ENCODE measurements at regions not wholly inside any gene's neighbourhood (a gene's known extent, or its start where the extent isn't known, plus 50 kb on each side); places are given as distances from the start of the nearest gene placed in this dataset.
"Not testable (repeated sequence)": the region's sequence is repeated elsewhere in the genome, so short reads cannot be mapped to it uniquely, and the experiment has no call there.

- DNase-seq = peak in 1 of 2 donors; percentile 64
- H3K27ac ChIP-seq = peak overlapping the region in 1 of 5 donors; percentile 18
- intact Hi-C loops (cut with DNase I; ENCODE audit: low total_unique reads) = no loop called here
- H3K4me1 ChIP-seq = peaks cover 0 to 8% (median 2%) of the 10 kb centered on the region in 4 donors
- H3K9me3 ChIP-seq = no peaks in the 10 kb centered on the region
- 59 to 72% (median 67%) methylated on average over 18 to 27 of the region's 27 CpGs for WGBS, 5 donors
- H3K27me3 ChIP-seq = no peaks in the 10 kb centered on the region
- H3K4me3 ChIP-seq = no peak overlapping the region
- H3K36me3 ChIP-seq = no peaks in the 10 kb centered on the region
- TF ChIP-seq CTCF (IDR thresholded peaks at IDR 0.05) (no peak), EP300 (IDR thresholded peaks at IDR 0.05) (no peak), POLR2AphosphoS5 (IDR thresholded peaks at IDR 0.05) (peak in 1 of 3 donors; percentile 13), POLR2A (IDR thresholded peaks at IDR 0.05) (no peak)
These were observed 112.0 kb upstream of the NDUFV2 start for GRCh38 chr18:8990276-8991031.

GRCh38 chr18:8991155-8991554 lies 111.3 kb upstream of the NDUFV2 start:
- H3K27ac ChIP-seq = peak overlapping the region in 1 of 5 donors; percentile 18
- H3K27me3 ChIP-seq = no peaks in the 10 kb centered on the region
- no peak overlapping the region for H3K4me3 ChIP-seq
- peaks cover 0 to 8% (median 2%) of the 10 kb centered on the region in 4 donors for H3K4me1 ChIP-seq
- H3K9me3 ChIP-seq = no peaks in the 10 kb centered on the region
- no peak for DNase-seq
- TF ChIP-seq CTCF (IDR thresholded peaks at IDR 0.05) (no peak), POLR2A (IDR thresholded peaks at IDR 0.05) (no peak), POLR2AphosphoS5 (IDR thresholded peaks at IDR 0.05) (no peak), EP300 (IDR thresholded peaks at IDR 0.05) (no peak)
- intact Hi-C loops (cut with DNase I; ENCODE audit: low total_unique reads) = no loop called here
- 69 to 86% (median 71%) methylated on average over 2 of the region's 2 CpGs for WGBS, 5 donors
- H3K36me3 ChIP-seq = no peaks in the 10 kb centered on the region

- intact Hi-C loops (cut with DNase I; ENCODE audit: low total_unique reads) = not testable (repeated sequence)
- WGBS, 5 donors = 92 to 98% (median 97%) methylated on average over 4 of the region's 4 CpGs
These were observed 110.0 kb upstream of the NDUFV2 start for GRCh38 chr18:8992500-8992899.

GRCh38 chr18:8994603-8995002 lies 107.9 kb upstream of the NDUFV2 start:
- WGBS, 5 donors = 36 to 72% (median 45%) methylated on average over 2 of the region's 2 CpGs
- Histone ChIP-seq H3K27ac (no peak overlapping the region), H3K4me3 (no peak overlapping the region), H3K27me3 (no peaks in the 10 kb centered on the region), H3K4me1 (peaks cover 0 to 22% (median 9%) of the 10 kb centered on the region in 4 donors), H3K36me3 (no peaks in the 10 kb centered on the region), H3K9me3 (peaks cover 0 to 6% (median 0%) of the 10 kb centered on the region in 4 donors)
- TF ChIP-seq CTCF (IDR thresholded peaks at IDR 0.05) (no peak), POLR2AphosphoS5 (IDR thresholded peaks at IDR 0.05) (no peak), EP300 (IDR thresholded peaks at IDR 0.05) (no peak), POLR2A (IDR thresholded peaks at IDR 0.05) (no peak)
- no peak for DNase-seq
- intact Hi-C loops (cut with DNase I; ENCODE audit: low total_unique reads) = no loop called here

More at GRCh38 chr18:8992500-8992899, 110.0 kb upstream of the NDUFV2 start:
- H3K27ac ChIP-seq, DNase-seq, H3K4me1 ChIP-seq, H3K27me3 ChIP-seq, H3K36me3 ChIP-seq, H3K4me3 ChIP-seq, H3K9me3 ChIP-seq: not testable (repeated sequence)

GRCh38 chr18:8995096-8995495 lies 107.4 kb upstream of the NDUFV2 start:
- Histone ChIP-seq H3K27me3 (no peaks in the 10 kb centered on the region), H3K4me1 (peaks cover 0 to 24% (median 11%) of the 10 kb centered on the region in 4 donors), H3K36me3 (no peaks in the 10 kb centered on the region), H3K27ac (no peak overlapping the region), H3K9me3 (peaks cover 0 to 6% (median 0%) of the 10 kb centered on the region in 4 donors), H3K4me3 (no peak overlapping the region)
- 51 to 89% (median 54%) methylated on average over 3 of the region's 3 CpGs for WGBS, 5 donors
- TF ChIP-seq POLR2AphosphoS5 (IDR thresholded peaks at IDR 0.05) (no peak), POLR2A (IDR thresholded peaks at IDR 0.05) (no peak), CTCF (IDR thresholded peaks at IDR 0.05) (no peak), EP300 (IDR thresholded peaks at IDR 0.05) (no peak)
- intact Hi-C loops (cut with DNase I; ENCODE audit: low total_unique reads) = no loop called here
- no peak for DNase-seq
